ENCODE measurements at regions not wholly inside any gene's neighbourhood (a gene's known extent, or its start where the extent isn't known, plus 50 kb on each side); places are given as distances from the start of the nearest gene placed in this dataset.
"Not testable (repeated sequence)": the region's sequence is repeated elsewhere in the genome, so short reads cannot be mapped to it uniquely, and the experiment has no call there.

GRCh38 chr2:195559431-195559914, 97.6 kb upstream of the SLC39A10 start:
- H3K4me1 Mint-ChIP-seq (ENCODE audit: unreplicated experiment): peaks cover 20% of the 10 kb centered on the region
- H3K36me3 Mint-ChIP-seq (ENCODE audit: unreplicated experiment): no peaks in the 10 kb centered on the region
- H3K27ac Mint-ChIP-seq (ENCODE audit: unreplicated experiment): no peak overlapping the region
- DNase-seq (ENCODE audit: extremely low spot score, unreplicated experiment): no peak
- H3K9me3 Mint-ChIP-seq (ENCODE audit: unreplicated experiment): no peaks in the 10 kb centered on the region
- no peaks in the 10 kb centered on the region for H3K27me3 Mint-ChIP-seq (ENCODE audit: unreplicated experiment)
- TF ChIP-seq CTCF (IDR thresholded peaks at IDR 0.05): no peak
- H3K4me3 Mint-ChIP-seq (ENCODE audit: unreplicated experiment): no peak overlapping the region

- no peak for DNase-seq (ENCODE audit: extremely low spot score, unreplicated experiment)
- Mint-ChIP-seq H3K4me1 (ENCODE audit: unreplicated experiment) (peaks cover 18% of the 10 kb centered on the region), H3K9me3 (ENCODE audit: unreplicated experiment) (no peaks in the 10 kb centered on the region), H3K36me3 (ENCODE audit: unreplicated experiment) (no peaks in the 10 kb centered on the region), H3K27ac (ENCODE audit: unreplicated experiment) (no peak overlapping the region), H3K27me3 (ENCODE audit: unreplicated experiment) (peaks cover 1% of the 10 kb centered on the region), H3K4me3 (ENCODE audit: unreplicated experiment) (no peak overlapping the region)
- TF ChIP-seq CTCF (IDR thresholded peaks at IDR 0.05): no peak
Measured at GRCh38 chr2:195555971-195556370, 101.1 kb upstream of the SLC39A10 start.

- peaks cover 2% of the 10 kb centered on the region for H3K27me3 Mint-ChIP-seq (ENCODE audit: unreplicated experiment)
- H3K9me3 Mint-ChIP-seq (ENCODE audit: unreplicated experiment): peaks cover 7% of the 10 kb centered on the region
- no peak overlapping the region for H3K27ac Mint-ChIP-seq (ENCODE audit: unreplicated experiment)
- DNase-seq (ENCODE audit: extremely low spot score, unreplicated experiment): no peak
- no peak for TF ChIP-seq CTCF (IDR thresholded peaks at IDR 0.05)
- H3K4me3 Mint-ChIP-seq (ENCODE audit: unreplicated experiment): no peak overlapping the region
- peaks cover 2% of the 10 kb centered on the region for H3K36me3 Mint-ChIP-seq (ENCODE audit: unreplicated experiment)
- no peaks in the 10 kb centered on the region for H3K4me1 Mint-ChIP-seq (ENCODE audit: unreplicated experiment)
Measured at GRCh38 chr2:195552581-195552980, 104.4 kb upstream of the SLC39A10 start.

GRCh38 chr2:195548198-195548940, 108.7 kb upstream of the SLC39A10 start:
- no peak for TF ChIP-seq CTCF (IDR thresholded peaks at IDR 0.05)
- H3K27me3 Mint-ChIP-seq (ENCODE audit: unreplicated experiment): peaks cover 2% of the 10 kb centered on the region
- peaks cover 2% of the 10 kb centered on the region for H3K36me3 Mint-ChIP-seq (ENCODE audit: unreplicated experiment)
- no peak overlapping the region for H3K27ac Mint-ChIP-seq (ENCODE audit: unreplicated experiment)
- H3K4me3 Mint-ChIP-seq (ENCODE audit: unreplicated experiment): no peak overlapping the region
- H3K4me1 Mint-ChIP-seq (ENCODE audit: unreplicated experiment): peaks cover 6% of the 10 kb centered on the region
- DNase-seq (ENCODE audit: extremely low spot score, unreplicated experiment): no peak
- H3K9me3 Mint-ChIP-seq (ENCODE audit: unreplicated experiment): peaks cover 7% of the 10 kb centered on the region

GRCh38 chr2:195547268-195547840, 109.7 kb upstream of the SLC39A10 start:
- H3K4me3 Mint-ChIP-seq (ENCODE audit: unreplicated experiment); H3K9me3 Mint-ChIP-seq (ENCODE audit: unreplicated experiment); H3K27me3 Mint-ChIP-seq (ENCODE audit: unreplicated experiment); H3K27ac Mint-ChIP-seq (ENCODE audit: unreplicated experiment); DNase-seq (ENCODE audit: extremely low spot score, unreplicated experiment); H3K4me1 Mint-ChIP-seq (ENCODE audit: unreplicated experiment); H3K36me3 Mint-ChIP-seq (ENCODE audit: unreplicated experiment): not testable (repeated sequence)

Data from osteocyte (in vitro differentiated cells).